ENCODE measurements at regions not wholly inside any gene's neighbourhood (a gene's known extent, or its start where the extent isn't known, plus 50 kb on each side); places are given as distances from the start of the nearest gene placed in this dataset.

GRCh38 chr4:14834382-14834781 is 167.9 kb upstream of the CPEB2 start:
- TF ChIP-seq POLR2A (IDR thresholded peaks at IDR 0.05) = no peak
- no peak for TF ChIP-seq CTCF (IDR thresholded peaks at IDR 0.05)
